ENCODE measurements at regions not wholly inside any gene's neighbourhood (a gene's known extent, or its start where the extent isn't known, plus 50 kb on each side); places are given as distances from the start of the nearest gene placed in this dataset.

DNA sequence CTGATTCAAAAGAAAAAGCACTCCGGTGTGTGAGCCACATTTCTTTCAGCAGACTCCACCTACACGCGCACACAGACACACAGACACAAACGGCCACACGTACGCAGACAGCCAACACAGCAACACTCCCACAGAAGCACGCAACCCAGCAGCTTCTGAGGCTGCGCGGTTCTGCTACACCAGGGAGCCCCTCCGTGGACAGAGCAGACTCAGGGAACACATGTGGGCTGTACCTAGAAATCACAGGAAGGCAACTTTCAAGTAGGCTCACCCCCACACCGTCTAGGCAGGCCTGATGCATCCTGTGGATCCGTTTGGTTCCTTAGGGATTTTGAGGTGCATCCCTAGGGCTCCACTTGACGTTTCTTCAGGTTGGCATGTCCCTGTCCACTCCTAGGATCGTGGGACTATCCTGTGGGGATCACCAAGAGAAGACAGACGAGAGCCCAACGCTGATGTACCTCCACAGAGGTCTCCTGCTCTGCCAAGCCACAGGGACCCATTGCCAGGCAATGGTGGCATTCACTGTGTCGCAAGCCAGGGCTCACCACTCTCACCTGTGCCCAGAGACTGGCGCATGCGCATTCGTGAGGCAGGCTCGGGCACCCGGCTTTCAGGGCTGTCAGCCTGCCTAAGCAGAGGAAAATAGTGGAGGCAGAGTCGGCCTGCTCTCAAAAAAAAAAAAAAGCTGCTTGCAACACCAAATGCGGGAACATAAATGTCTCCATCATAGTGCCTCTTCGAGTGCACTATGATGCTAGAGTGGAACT lies 2333.3 kb downstream of the TP53TG3F start:
- no peaks in the 10 kb centered on the region for H4K20me1 ChIP-seq (ENCODE audit: control insufficient read depth, insufficient read depth, low read depth, low read length)
- no peaks in the 10 kb centered on the region for H3K79me2 ChIP-seq (ENCODE audit: control insufficient read depth, low read length)
- no peaks in the 10 kb centered on the region for H3F3A ChIP-seq (ENCODE audit: control insufficient read depth, insufficient read depth)
- H3K4me3 ChIP-seq (ENCODE audit: low read length) = no peak overlapping the region
- H3K36me3 ChIP-seq (ENCODE audit: control insufficient read depth, low read length) = no peaks in the 10 kb centered on the region
- no peaks in the 10 kb centered on the region for H3K27me3 ChIP-seq (ENCODE audit: control insufficient read depth, low read length)
- no peak overlapping the region for H3K27ac ChIP-seq (ENCODE audit: low read depth, low read length)
- peaks cover 36% of the 10 kb centered on the region; the same call in 1 of the 2 replicates for H3K9me3 ChIP-seq (ENCODE audit: control insufficient read depth, insufficient read depth, low read length)
- no peaks in the 10 kb centered on the region for H3K9me2 ChIP-seq (replicated peaks; ENCODE audit: control insufficient read depth, low read length)
- TF ChIP-seq, protein P1, sequence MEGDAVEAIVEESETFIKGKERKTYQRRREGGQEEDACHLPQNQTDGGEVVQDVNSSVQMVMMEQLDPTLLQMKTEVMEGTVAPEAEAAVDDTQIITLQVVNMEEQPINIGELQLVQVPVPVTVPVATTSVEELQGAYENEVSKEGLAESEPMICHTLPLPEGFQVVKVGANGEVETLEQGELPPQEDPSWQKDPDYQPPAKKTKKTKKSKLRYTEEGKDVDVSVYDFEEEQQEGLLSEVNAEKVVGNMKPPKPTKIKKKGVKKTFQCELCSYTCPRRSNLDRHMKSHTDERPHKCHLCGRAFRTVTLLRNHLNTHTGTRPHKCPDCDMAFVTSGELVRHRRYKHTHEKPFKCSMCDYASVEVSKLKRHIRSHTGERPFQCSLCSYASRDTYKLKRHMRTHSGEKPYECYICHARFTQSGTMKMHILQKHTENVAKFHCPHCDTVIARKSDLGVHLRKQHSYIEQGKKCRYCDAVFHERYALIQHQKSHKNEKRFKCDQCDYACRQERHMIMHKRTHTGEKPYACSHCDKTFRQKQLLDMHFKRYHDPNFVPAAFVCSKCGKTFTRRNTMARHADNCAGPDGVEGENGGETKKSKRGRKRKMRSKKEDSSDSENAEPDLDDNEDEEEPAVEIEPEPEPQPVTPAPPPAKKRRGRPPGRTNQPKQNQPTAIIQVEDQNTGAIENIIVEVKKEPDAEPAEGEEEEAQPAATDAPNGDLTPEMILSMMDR (IDR thresholded peaks at IDR 0.05; ENCODE audit: low read depth, low read length, poor library complexity, severe bottlenecking) = no peak
- TF ChIP-seq EZH2phosphoT487 (IDR thresholded peaks at IDR 0.05; ENCODE audit: borderline replicate concordance, low read length) = no peak
- H3K4me1 ChIP-seq (ENCODE audit: control insufficient read depth, low read length) = no peaks in the 10 kb centered on the region
- no peak overlapping the region for H3K4me2 ChIP-seq (ENCODE audit: low read length)

DNA sequence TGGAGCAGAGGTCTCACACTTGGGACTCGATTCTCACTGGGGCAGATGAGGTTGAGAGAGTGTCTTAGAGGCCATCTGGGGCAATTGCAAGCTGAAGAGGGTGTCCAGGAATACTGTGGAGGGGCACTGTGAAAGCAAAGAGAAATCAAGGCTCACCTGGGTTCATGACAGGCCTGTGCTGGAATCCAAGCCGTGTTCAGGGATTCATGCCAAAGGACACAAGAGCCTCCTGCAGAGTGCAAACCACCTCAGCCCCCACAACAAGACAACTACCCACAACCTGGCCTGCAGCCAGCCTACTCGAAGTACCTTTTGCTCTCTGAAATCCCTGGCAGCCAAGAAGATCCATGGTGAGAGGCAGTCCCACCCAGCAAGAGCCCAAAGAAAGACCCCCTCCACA lies 2334.2 kb downstream of the TP53TG3F start:
- no peaks in the 10 kb centered on the region for H3K79me2 ChIP-seq (ENCODE audit: control insufficient read depth, low read length)
- no peaks in the 10 kb centered on the region for H3K27me3 ChIP-seq (ENCODE audit: control insufficient read depth, low read length)
- H3K27ac ChIP-seq (ENCODE audit: low read depth, low read length) = no peak overlapping the region
- TF ChIP-seq EZH2phosphoT487 (IDR thresholded peaks at IDR 0.05; ENCODE audit: borderline replicate concordance, low read length) = no peak
- TF ChIP-seq, protein P1 (IDR thresholded peaks at IDR 0.05; ENCODE audit: low read depth, low read length, poor library complexity, severe bottlenecking) = no peak
- H3K9me3 ChIP-seq (ENCODE audit: control insufficient read depth, insufficient read depth, low read length) = peaks cover 33% of the 10 kb centered on the region; the same call in 1 of the 2 replicates
- no peaks in the 10 kb centered on the region for H3K36me3 ChIP-seq (ENCODE audit: control insufficient read depth, low read length)
- H3K4me1 ChIP-seq (ENCODE audit: control insufficient read depth, low read length) = no peaks in the 10 kb centered on the region
- H3F3A ChIP-seq (ENCODE audit: control insufficient read depth, insufficient read depth) = no peaks in the 10 kb centered on the region
- no peaks in the 10 kb centered on the region for H4K20me1 ChIP-seq (ENCODE audit: control insufficient read depth, insufficient read depth, low read depth, low read length)
- H3K4me3 ChIP-seq (ENCODE audit: low read length) = no peak overlapping the region
- no peak overlapping the region for H3K4me2 ChIP-seq (ENCODE audit: low read length)
- no peaks in the 10 kb centered on the region for H3K9me2 ChIP-seq (replicated peaks; ENCODE audit: control insufficient read depth, low read length)

DNA sequence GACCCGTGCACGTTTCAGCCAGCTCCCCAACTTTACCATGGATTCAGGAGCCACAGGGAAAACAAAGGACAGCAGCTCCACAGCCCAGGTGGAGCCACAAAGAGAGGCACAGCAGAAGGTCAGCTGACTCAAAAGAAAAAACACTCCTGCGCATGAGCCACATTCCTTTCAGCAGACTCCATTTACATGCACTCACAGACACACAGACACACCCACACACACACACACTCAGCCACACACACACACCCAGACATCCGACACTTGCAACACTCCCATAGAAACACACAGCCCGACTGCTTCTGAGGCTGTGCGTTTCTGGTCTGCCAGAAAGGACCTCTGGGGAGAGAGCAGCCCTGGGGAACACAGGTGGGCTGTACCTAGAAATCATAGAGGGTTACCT lies 2335.5 kb downstream of the TP53TG3F start:
- H3F3A ChIP-seq (ENCODE audit: control insufficient read depth, insufficient read depth) = no peaks in the 10 kb centered on the region
- peaks cover 29% of the 10 kb centered on the region; the same call in 1 of the 2 replicates for H3K9me3 ChIP-seq (ENCODE audit: control insufficient read depth, insufficient read depth, low read length)
- TF ChIP-seq, protein P1 (IDR thresholded peaks at IDR 0.05; ENCODE audit: low read depth, low read length, poor library complexity, severe bottlenecking) = no peak
- TF ChIP-seq EZH2phosphoT487 (IDR thresholded peaks at IDR 0.05; ENCODE audit: borderline replicate concordance, low read length) = no peak
- no peaks in the 10 kb centered on the region for H3K27me3 ChIP-seq (ENCODE audit: control insufficient read depth, low read length)
- H3K4me3 ChIP-seq (ENCODE audit: low read length) = no peak overlapping the region
- H3K4me1 ChIP-seq (ENCODE audit: control insufficient read depth, low read length) = no peaks in the 10 kb centered on the region
- H4K20me1 ChIP-seq (ENCODE audit: control insufficient read depth, insufficient read depth, low read depth, low read length) = no peaks in the 10 kb centered on the region
- H3K4me2 ChIP-seq (ENCODE audit: low read length) = no peak overlapping the region
- H3K79me2 ChIP-seq (ENCODE audit: control insufficient read depth, low read length) = no peaks in the 10 kb centered on the region
- no peaks in the 10 kb centered on the region for H3K9me2 ChIP-seq (replicated peaks; ENCODE audit: control insufficient read depth, low read length)
- no peaks in the 10 kb centered on the region for H3K36me3 ChIP-seq (ENCODE audit: control insufficient read depth, low read length)
- H3K27ac ChIP-seq (ENCODE audit: low read depth, low read length) = no peak overlapping the region

All from DOHH2 (cell line).